ENCODE measurements at regions not wholly inside any gene's neighbourhood (a gene's known extent, or its start where the extent isn't known, plus 50 kb on each side); places are given as distances from the start of the nearest gene placed in this dataset.

- Histone ChIP-seq H3K4me1 (no peaks in the 10 kb centered on the region), H3K9me3 (no peaks in the 10 kb centered on the region), H3K36me3 (no peaks in the 10 kb centered on the region), H3K27me3 (peaks cover 0 to 6% (median 0%) of the 10 kb centered on the region in 7 donors), H3K27ac (no peak overlapping the region), H3K4me3 (no peak overlapping the region)
- intact Hi-C loops (cut with DNase I): no loop called here
- WGBS, 2 donors: 63 to 78% methylated on average over 2 of the region's 2 CpGs
- no peak for ATAC-seq
- no peak for DNase-seq
- TF ChIP-seq, protein P1, sequence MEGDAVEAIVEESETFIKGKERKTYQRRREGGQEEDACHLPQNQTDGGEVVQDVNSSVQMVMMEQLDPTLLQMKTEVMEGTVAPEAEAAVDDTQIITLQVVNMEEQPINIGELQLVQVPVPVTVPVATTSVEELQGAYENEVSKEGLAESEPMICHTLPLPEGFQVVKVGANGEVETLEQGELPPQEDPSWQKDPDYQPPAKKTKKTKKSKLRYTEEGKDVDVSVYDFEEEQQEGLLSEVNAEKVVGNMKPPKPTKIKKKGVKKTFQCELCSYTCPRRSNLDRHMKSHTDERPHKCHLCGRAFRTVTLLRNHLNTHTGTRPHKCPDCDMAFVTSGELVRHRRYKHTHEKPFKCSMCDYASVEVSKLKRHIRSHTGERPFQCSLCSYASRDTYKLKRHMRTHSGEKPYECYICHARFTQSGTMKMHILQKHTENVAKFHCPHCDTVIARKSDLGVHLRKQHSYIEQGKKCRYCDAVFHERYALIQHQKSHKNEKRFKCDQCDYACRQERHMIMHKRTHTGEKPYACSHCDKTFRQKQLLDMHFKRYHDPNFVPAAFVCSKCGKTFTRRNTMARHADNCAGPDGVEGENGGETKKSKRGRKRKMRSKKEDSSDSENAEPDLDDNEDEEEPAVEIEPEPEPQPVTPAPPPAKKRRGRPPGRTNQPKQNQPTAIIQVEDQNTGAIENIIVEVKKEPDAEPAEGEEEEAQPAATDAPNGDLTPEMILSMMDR (IDR thresholded peaks at IDR 0.05): no peak
These were observed 65.8 kb upstream of the CAMK1G start for GRCh38 chr1:209517681-209518050.

- TF ChIP-seq, protein P1 (IDR thresholded peaks at IDR 0.05): no peak
- Histone ChIP-seq H3K36me3 (no peaks in the 10 kb centered on the region), H3K9me3 (no peaks in the 10 kb centered on the region), H3K4me1 (no peaks in the 10 kb centered on the region), H3K4me3 (no peak overlapping the region), H3K27me3 (peaks cover 0 to 5% (median 0%) of the 10 kb centered on the region in 7 donors), H3K27ac (no peak overlapping the region)
- DNase-seq (no peak), ATAC-seq (no peak)
- intact Hi-C loops (cut with DNase I): no loop called here
- WGBS, 2 donors: 85 to 93% methylated on average over 4 of the region's 4 CpGs
These were observed 63.7 kb upstream of the CAMK1G start for GRCh38 chr1:209519786-209520185.

- no peak overlapping the region for H3K27ac ChIP-seq
- no peaks in the 10 kb centered on the region for H3K4me1 ChIP-seq
- intact Hi-C loops (cut with DNase I): no loop called here
- no peaks in the 10 kb centered on the region for H3K36me3 ChIP-seq
- H3K4me3 ChIP-seq: no peak overlapping the region
- TF ChIP-seq, protein P1 (IDR thresholded peaks at IDR 0.05): no peak
- H3K27me3 ChIP-seq: peaks cover 0 to 11% (median 0%) of the 10 kb centered on the region in 7 donors
- no peaks in the 10 kb centered on the region for H3K9me3 ChIP-seq
- DNase-seq (no peak), ATAC-seq (no peak)
- WGBS, 2 donors: 60 to 77% methylated on average over 3 of the region's 3 CpGs
These were observed 60.7 kb upstream of the CAMK1G start for GRCh38 chr1:209522826-209523225.

GRCh38 chr1:209526137-209526536 is 57.4 kb upstream of the CAMK1G start:
- DNase-seq (no peak), ATAC-seq (no peak)
- H3K4me1 ChIP-seq: no peaks in the 10 kb centered on the region
- intact Hi-C loops (cut with DNase I): no loop called here
- WGBS, 2 donors: 63 to 70% methylated on average over 2 of the region's 2 CpGs
- H3K4me3 ChIP-seq: no peak overlapping the region
- H3K36me3 ChIP-seq: no peaks in the 10 kb centered on the region
- TF ChIP-seq, protein P1 (IDR thresholded peaks at IDR 0.05): no peak
- no peak overlapping the region for H3K27ac ChIP-seq
- H3K9me3 ChIP-seq: no peaks in the 10 kb centered on the region
- peaks cover 0 to 27% (median 18%) of the 10 kb centered on the region in 7 donors for H3K27me3 ChIP-seq

Data from heart right ventricle (tissue), 16 donors.